IMR-90 (cell line): ENCODE measurements at regions not wholly inside any gene's neighbourhood (a gene's known extent, or its start where the extent isn't known, plus 50 kb on each side); places are given as distances from the start of the nearest gene placed in this dataset.

Experiments
- ATAC-seq: fragments of 200-7000 bp; cut with Tn5 transposase; 2 replicates; pipeline ENCODE4 v1.9.1; 2020; ENCODE audit warnings: low read depth, mild to moderate bottlenecking, moderate library complexity
- BruUV-seq: library from RNA; stranded (reverse); fragments of 400-500 nt; replicated peaks from 2 replicates; lab custom pipeline; 2021; lab: Mats Ljungman, UMichigan
- CTCF ChIA-PET: fragments of 300-600 bp; formaldehyde crosslinking; extraction: SDS; loops from one replicate; lab custom pipeline; 2021; ENCODE audit warnings: antibody characterized with exemption; lab: Yijun Ruan, JAX
- POLR2A ChIA-PET: fragments of 300-600 bp; sonication (Branson Sonifier 250); formaldehyde crosslinking; loops from one replicate; lab custom pipeline; 2022; ENCODE audit warnings: antibody characterized with exemption; ENCODE audit not compliant: unreplicated experiment; lab: Charles Lee
- DNase-seq: peaks from one replicate; pipeline ENCODE4 v3.0.0; 2013
- H2AFZ ChIP-seq: replicated peaks from 2 replicates; pipeline ENCODE3; 2013; ENCODE audit warnings: low read length, mild to moderate bottlenecking; ENCODE audit not compliant: poor library complexity
- H2AK5ac ChIP-seq: 2 replicates; pipeline ENCODE4 v1.6.1; 2013; ENCODE audit warnings: low read depth, low read length, inconsistent platforms
- H2AK9ac ChIP-seq: replicated peaks from 2 replicates; pipeline ENCODE3; 2013; ENCODE audit warnings: mild to moderate bottlenecking, low read depth, low read length, moderate library complexity; ENCODE audit not compliant: poor library complexity
- H2BK120ac ChIP-seq: 2 replicates; pipeline ENCODE4 v1.6.1; 2013; ENCODE audit warnings: low read depth, low read length, inconsistent platforms
- H2BK15ac ChIP-seq: 3 replicates; pipeline ENCODE4 v1.6.1; 2013; ENCODE audit warnings: low read depth, low read length, inconsistent platforms
- H2BK20ac ChIP-seq: 2 replicates; pipeline ENCODE4 v1.6.1; 2013; ENCODE audit warnings: low read depth, mild to moderate bottlenecking, inconsistent platforms, low read length, moderate library complexity
- H2BK5ac ChIP-seq: 2 replicates; pipeline ENCODE4 v1.6.1; 2013; ENCODE audit warnings: mild to moderate bottlenecking, low read depth, low read length, inconsistent platforms; ENCODE audit not compliant: poor library complexity, severe bottlenecking
- H3K14ac ChIP-seq: replicated peaks from 2 replicates; pipeline ENCODE4 v1.6.1; 2013; ENCODE audit warnings: low read depth, low read length, inconsistent platforms
- H3K18ac ChIP-seq: 2 replicates; pipeline ENCODE4 v1.6.1; 2013; ENCODE audit warnings: low read depth, low read length, control low read depth
- H3K23ac ChIP-seq: 2 replicates; pipeline ENCODE4 v1.6.1; 2013; ENCODE audit warnings: low read depth, low read length, inconsistent platforms
- H3K27ac ChIP-seq: 2 replicates; pipeline ENCODE4 v1.5.1; 2013; ENCODE audit warnings: mild to moderate bottlenecking, control low read depth, low read length; ENCODE audit not compliant: insufficient read depth
- H3K27me3 ChIP-seq: 2 replicates; pipeline ENCODE4 v1.6.1; 2013; ENCODE audit warnings: low read length; ENCODE audit not compliant: control insufficient read depth, insufficient read depth
- H3K36me3 ChIP-seq: 2 replicates; pipeline ENCODE4 v1.6.1; 2013; ENCODE audit warnings: low read length, mixed read lengths; ENCODE audit not compliant: control insufficient read depth, insufficient read depth
- H3K4ac ChIP-seq: 2 replicates; pipeline ENCODE4 v1.6.1; 2013; ENCODE audit warnings: low read depth, low read length, inconsistent platforms
- H3K4me1 ChIP-seq: 2 replicates; pipeline ENCODE4 v1.6.1; 2013; ENCODE audit warnings: low read length, mixed read lengths; ENCODE audit not compliant: control insufficient read depth, insufficient read depth
- H3K4me2 ChIP-seq: 2 replicates; pipeline ENCODE4 v1.6.1; 2013; ENCODE audit warnings: low read depth, mild to moderate bottlenecking, control low read depth, low read length, moderate library complexity
- H3K4me3 ChIP-seq: 2 replicates; pipeline ENCODE4 v1.5.1; 2013; ENCODE audit warnings: low read depth, mild to moderate bottlenecking, control low read depth, low read length, moderate library complexity; ENCODE audit not compliant: insufficient read depth
- H3K56ac ChIP-seq: 2 replicates; pipeline ENCODE4 v1.6.1; 2013; ENCODE audit warnings: low read length, inconsistent platforms; ENCODE audit not compliant: insufficient read depth; ENCODE audit errors: extremely low read depth
- H3K79me1 ChIP-seq, 2 experiments: 2 replicates each; pipeline ENCODE4 v1.6.1; 2013; ENCODE audit warnings: low read length in 2 of 2, inconsistent platforms in 1 of 2, low read depth in 1 of 2
- H3K9ac ChIP-seq: 2 replicates; pipeline ENCODE4 v1.6.1; 2013; ENCODE audit warnings: low read depth, low read length, control low read depth
- H3K9me1 ChIP-seq: 2 replicates; pipeline ENCODE4 v1.6.1; 2013; ENCODE audit warnings: low read length, inconsistent platforms; ENCODE audit not compliant: insufficient read depth
- H3K9me3 ChIP-seq: 2 replicates; pipeline ENCODE4 v1.6.1; 2013; ENCODE audit warnings: low read length; ENCODE audit not compliant: control insufficient read depth, insufficient read depth
- H4K20me1 ChIP-seq: 2 replicates; pipeline ENCODE4 v1.6.1; 2013; ENCODE audit warnings: low read length, inconsistent platforms; ENCODE audit not compliant: insufficient read depth
- H4K5ac ChIP-seq: 2 replicates; pipeline ENCODE4 v1.6.1; 2013; ENCODE audit warnings: mild to moderate bottlenecking, low read depth, low read length, control low read depth
- H4K8ac ChIP-seq, 2 experiments: 2 replicates each; pipeline ENCODE4 v1.6.1; 2013; ENCODE audit warnings: low read depth in 2 of 2, low read length in 2 of 2, control low read depth in 1 of 2, inconsistent platforms in 1 of 2
- H4K91ac ChIP-seq: 2 replicates; pipeline ENCODE4 v1.6.1; 2013; ENCODE audit warnings: low read depth, low read length, inconsistent platforms; ENCODE audit not compliant: insufficient read depth
- BHLHE40 ChIP-seq: fragments of 150-350 bp; IDR thresholded peaks from 2 replicates; pipeline ENCODE4 v1.6.1; 2016; ENCODE audit warnings: mild to moderate bottlenecking, low read depth, low read length
- CEBPB ChIP-seq: IDR thresholded peaks from 2 replicates; pipeline ENCODE4 v1.6.1; 2012; ENCODE audit warnings: low read depth, low read length, improper control_type of control experiment
- CHD1 ChIP-seq: IDR thresholded peaks from 2 replicates; pipeline ENCODE4 v1.6.1; 2012; ENCODE audit warnings: low read depth, low read length, improper control_type of control experiment
- FOS ChIP-seq: fragments of 150-350 bp; IDR thresholded peaks from 2 replicates; pipeline ENCODE4 v1.6.1; 2016; ENCODE audit warnings: low read depth, low read length
- MAFK ChIP-seq: IDR thresholded peaks from 2 replicates; pipeline ENCODE4 v1.6.1; 2012; ENCODE audit warnings: low read depth, low read length, improper control_type of control experiment
- MAZ ChIP-seq: IDR thresholded peaks from 2 replicates; pipeline ENCODE4 v1.6.1; 2012; ENCODE audit warnings: low read depth, mild to moderate bottlenecking, low read length, improper control_type of control experiment, moderate library complexity, borderline replicate concordance
- MXI1 ChIP-seq: IDR thresholded peaks from 2 replicates; pipeline ENCODE4 v1.6.1; 2012; ENCODE audit warnings: low read depth, mild to moderate bottlenecking, low read length, moderate library complexity, borderline replicate concordance
- NFE2L2 ChIP-seq: fragments of 150-350 bp; IDR thresholded peaks from 2 replicates; pipeline ENCODE4 v1.6.1; 2016; ENCODE audit warnings: low read depth, mild to moderate bottlenecking, low read length
- POLR2A ChIP-seq: IDR thresholded peaks from 2 replicates; pipeline ENCODE4 v1.6.1; 2012; ENCODE audit warnings: mild to moderate bottlenecking, low read depth, low read length
- RAD21 ChIP-seq: IDR thresholded peaks from 2 replicates; pipeline ENCODE4 v1.6.1; 2012; ENCODE audit warnings: low read length, improper control_type of control experiment
- RCOR1 ChIP-seq: IDR thresholded peaks from 2 replicates; pipeline ENCODE4 v1.6.1; 2012; ENCODE audit warnings: mild to moderate bottlenecking, low read length, improper control_type of control experiment; ENCODE audit not compliant: insufficient replicate concordance
- RFX5 ChIP-seq: IDR thresholded peaks from 2 replicates; pipeline ENCODE4 v1.8.0; 2012; ENCODE audit warnings: low read depth, mild to moderate bottlenecking, low read length, moderate library complexity
- SMC3 ChIP-seq: fragments of 150-350 bp; IDR thresholded peaks from 2 replicates; pipeline ENCODE4 v1.6.1; 2016; ENCODE audit warnings: low read depth, mild to moderate bottlenecking, antibody characterized with exemption, low read length, moderate library complexity
- WGBS, 2 experiments: methylation state at CpG; one replicate each; pipeline versions ENCODE4 v1.1.5 to v1.1.7; 2013; ENCODE audit warnings: missing lambda C conversion rate in 2 of 2; ENCODE audit not compliant: insufficient read length in 1 of 2; ENCODE audit errors: extremely low coverage in 2 of 2; 5-methylcytosine and 5-hydroxymethylcytosine counted together
- dilution Hi-C: fragments of 300-500 bp; cut with HindIII; formaldehyde crosslinking; loops from one replicate; pipeline ENCODE4 v1.14.3; 2018; ENCODE audit warnings: low sequenced_read_pairs; ENCODE audit not compliant: unreplicated experiment
- in situ Hi-C: fragments of 300-500 bp; cut with MboI; formaldehyde crosslinking; loops from 3 replicates; pipeline ENCODE4 v1.14.3; 2019; ENCODE audit warnings: low sequenced_read_pairs, inconsistent platforms, mixed read lengths
- intact Hi-C: fragments of 100-400 bp; cut with micrococcal nuclease; formaldehyde crosslinking; loops from 2 replicates; pipeline ENCODE4 v1.10.0; 2022
- TF ChIP-seq, protein P1 (sequence below): fragments of 150-350 bp; IDR thresholded peaks from 2 replicates; pipeline ENCODE4 v1.6.1; 2017; ENCODE audit warnings: mild to moderate bottlenecking, antibody characterized with exemption, low read length, low read depth

DNA sequence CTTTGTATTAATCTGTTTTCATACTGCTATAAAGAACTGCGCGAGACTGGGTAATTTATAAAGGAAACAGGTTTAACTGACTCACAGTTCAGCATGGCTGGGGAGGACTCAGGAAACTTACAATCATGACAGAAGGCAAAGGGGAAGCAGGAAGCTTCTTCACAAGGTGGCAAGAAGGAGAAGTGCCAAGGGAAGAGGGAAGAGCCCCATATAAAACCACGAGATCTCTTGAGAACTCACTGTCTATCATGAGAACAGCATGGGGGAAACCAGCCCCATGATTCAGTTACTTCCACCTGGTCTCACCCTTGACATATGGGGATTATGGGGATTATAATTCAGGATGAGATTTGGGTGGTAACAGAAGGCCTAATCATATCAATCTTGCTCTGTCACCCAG is 60.9 kb upstream of the CHD1 start:
- H3K18ac ChIP-seq: no peak overlapping the region
- POLR2A ChIA-PET: no interaction called here

More for the DNA sequence above, 60.9 kb upstream of the CHD1 start:
- H4K20me1 ChIP-seq: no peaks in the 10 kb centered on the region
- no peaks in the 10 kb centered on the region for H3K9me3 ChIP-seq
- ATAC-seq (no peak), DNase-seq (no peak)
- no peak overlapping the region for H2BK120ac ChIP-seq
- H3K9me1 ChIP-seq: no peaks in the 10 kb centered on the region
- H3K27me3 ChIP-seq: no peaks in the 10 kb centered on the region; the same call in 1 of the 2 replicates
- no peak overlapping the region for H2AFZ ChIP-seq
- BruUV-seq: no TSS peak
- no peak overlapping the region for H2BK15ac ChIP-seq
- WGBS, 2 experiments: no CpG with 5 or more reads among the region's 3 CpGs
- no peak overlapping the region for H2BK20ac ChIP-seq
- no peak overlapping the region for H2AK9ac ChIP-seq
- no peaks in the 10 kb centered on the region for H3K4me1 ChIP-seq
- no peak overlapping the region for H4K5ac ChIP-seq
- no peak overlapping the region for H3K9ac ChIP-seq
- H3K56ac ChIP-seq: no peak overlapping the region
- dilution Hi-C loops: no loop called here
- no peak overlapping the region for H3K14ac ChIP-seq
- no peak for TF ChIP-seq RAD21
- TF ChIP-seq FOS: no peak
- no peak for TF ChIP-seq RCOR1
- TF ChIP-seq MXI1: no peak
- no peak for TF ChIP-seq NFE2L2
- no peak for TF ChIP-seq CHD1
- TF ChIP-seq POLR2A: no peak
- no peak for TF ChIP-seq MAZ
- TF ChIP-seq BHLHE40: no peak
- TF ChIP-seq, protein P1, sequence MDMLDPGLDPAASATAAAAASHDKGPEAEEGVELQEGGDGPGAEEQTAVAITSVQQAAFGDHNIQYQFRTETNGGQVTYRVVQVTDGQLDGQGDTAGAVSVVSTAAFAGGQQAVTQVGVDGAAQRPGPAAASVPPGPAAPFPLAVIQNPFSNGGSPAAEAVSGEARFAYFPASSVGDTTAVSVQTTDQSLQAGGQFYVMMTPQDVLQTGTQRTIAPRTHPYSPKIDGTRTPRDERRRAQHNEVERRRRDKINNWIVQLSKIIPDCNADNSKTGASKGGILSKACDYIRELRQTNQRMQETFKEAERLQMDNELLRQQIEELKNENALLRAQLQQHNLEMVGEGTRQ: no peak
- TF ChIP-seq RFX5: no peak
- no peak for TF ChIP-seq CEBPB
- no peak for TF ChIP-seq MAFK
- no peak for TF ChIP-seq SMC3
- no peak overlapping the region for H4K8ac ChIP-seq
- intact Hi-C loops: no loop called here
- no peak overlapping the region for H3K4ac ChIP-seq
- in situ Hi-C loops: no loop called here
- H3K4me3 ChIP-seq: no peak overlapping the region
- CTCF ChIA-PET: interaction anchor here (0.8 kb wide), 1 partner anchor 1401 kb away, joined by 3 read pairs; no protein-coding TSS in a partner anchor
- no peak overlapping the region for H2BK5ac ChIP-seq
- H3K27ac ChIP-seq: no peak overlapping the region
- H2AK5ac ChIP-seq: no peak overlapping the region
- H3K79me1 ChIP-seq: no peaks in the 10 kb centered on the region
- H3K23ac ChIP-seq: no peak overlapping the region
- no peak overlapping the region for H4K91ac ChIP-seq
- H3K4me2 ChIP-seq: no peak overlapping the region
- H3K36me3 ChIP-seq: no peaks in the 10 kb centered on the region
